AG09309 (cell line): ENCODE measurements at regions not wholly inside any gene's neighbourhood (a gene's known extent, or its start where the extent isn't known, plus 50 kb on each side); places are given as distances from the start of the nearest gene placed in this dataset.
"Not testable (repeated sequence)": the region's sequence is repeated elsewhere in the genome, so short reads cannot be mapped to it uniquely, and the experiment has no call there.

ENCODE experiments used
- DNase-seq: peaks from one replicate; pipeline ENCODE4 v3.0.0-alpha.2; 2010; ENCODE audit warnings: low read depth
- H3K4me3 ChIP-seq: 2 replicates; pipeline ENCODE4 v1.5.1; 2011; ENCODE audit warnings: mild to moderate bottlenecking, low read depth, low read length, moderate library complexity; ENCODE audit not compliant: control insufficient read depth
- CTCF ChIP-seq: IDR thresholded peaks from 2 replicates; pipeline ENCODE4 v1.5.1; 2011; ENCODE audit warnings: mild to moderate bottlenecking, low read depth, low read length, inconsistent platforms; ENCODE audit not compliant: insufficient read depth, control insufficient read depth; ENCODE audit errors: missing control alignments

DNA sequence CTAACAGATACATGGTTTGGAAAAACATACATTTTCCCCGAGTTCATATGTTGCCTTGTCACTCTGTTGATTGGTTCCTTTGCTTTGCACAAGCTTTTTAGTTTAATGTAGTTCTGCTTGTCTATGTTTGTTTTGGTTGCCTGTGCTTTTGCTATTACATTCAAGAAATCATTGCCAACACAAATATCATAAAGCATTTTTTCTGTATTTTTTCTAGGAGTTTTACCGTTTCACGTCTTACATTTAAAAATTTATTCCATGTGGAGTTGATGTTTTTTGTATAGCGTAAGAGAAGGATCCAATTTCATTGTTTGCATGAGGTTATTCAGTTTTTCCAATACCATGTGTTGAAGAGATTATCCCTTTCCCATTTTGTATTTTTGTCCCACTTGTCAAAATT, 941.9 kb upstream of the ADAMTS5 start:
- not testable (repeated sequence) for DNase-seq, H3K4me3 ChIP-seq

DNA sequence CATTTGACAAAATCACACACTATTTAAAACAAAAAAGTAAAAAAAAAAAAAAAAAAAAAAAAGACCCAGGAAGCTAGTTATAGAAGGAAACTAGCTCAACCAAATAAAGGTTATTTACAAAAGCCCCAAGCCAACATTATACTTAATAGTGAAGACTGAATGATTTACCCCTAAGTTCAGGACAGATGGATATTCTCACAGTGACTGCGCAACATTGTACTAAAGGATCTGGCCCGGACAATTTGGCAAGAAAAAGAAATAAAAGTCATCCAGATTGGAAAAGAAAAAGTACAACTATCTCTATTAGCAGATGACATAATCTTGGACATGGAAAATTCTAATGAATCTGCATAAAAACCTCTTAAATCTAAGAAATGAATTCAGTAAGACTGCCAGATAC, 936.0 kb upstream of the ADAMTS5 start:
- not testable (repeated sequence) for H3K4me3 ChIP-seq

GRCh38 chr21:27893619-27894018, 926.7 kb upstream of the ADAMTS5 start:
- H3K4me3 ChIP-seq, DNase-seq: not testable (repeated sequence)

More for the DNA sequence above, 936.0 kb upstream of the ADAMTS5 start:
- not testable (repeated sequence) for DNase-seq

- not testable (repeated sequence) for DNase-seq, H3K4me3 ChIP-seq
These were observed 924.6 kb upstream of the ADAMTS5 start for GRCh38 chr21:27891495-27891894.

DNA sequence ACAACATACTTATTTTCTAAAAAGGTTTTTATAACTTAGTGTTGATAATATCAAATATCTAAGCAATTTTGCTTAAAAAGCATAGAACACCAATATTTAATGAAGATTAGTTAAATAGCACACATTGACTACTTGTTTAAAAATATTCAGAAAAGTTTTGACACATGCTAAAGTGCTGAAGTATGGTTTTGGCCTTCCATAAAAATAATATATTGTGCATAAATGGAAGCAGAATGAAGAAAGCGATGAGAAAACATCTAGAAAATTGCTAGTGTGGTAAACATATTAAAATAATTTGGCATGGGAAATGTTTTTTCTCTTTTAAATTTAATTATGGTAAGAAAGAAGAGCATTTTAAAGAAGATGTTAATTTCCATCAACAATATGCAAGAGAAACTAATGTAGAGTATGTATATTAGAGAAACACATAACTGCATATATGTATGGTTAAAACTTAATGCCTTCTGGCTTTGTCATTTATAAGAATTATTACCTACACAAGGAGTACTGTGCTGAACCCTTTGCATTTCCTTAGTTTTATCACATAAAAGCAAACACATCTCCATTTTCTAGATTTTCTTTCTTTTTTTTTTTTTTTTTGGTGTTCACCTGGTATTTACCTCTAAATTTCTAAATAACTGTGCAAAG, 921.0 kb upstream of the ADAMTS5 start:
- H3K4me3 ChIP-seq, DNase-seq: not testable (repeated sequence)

DNA sequence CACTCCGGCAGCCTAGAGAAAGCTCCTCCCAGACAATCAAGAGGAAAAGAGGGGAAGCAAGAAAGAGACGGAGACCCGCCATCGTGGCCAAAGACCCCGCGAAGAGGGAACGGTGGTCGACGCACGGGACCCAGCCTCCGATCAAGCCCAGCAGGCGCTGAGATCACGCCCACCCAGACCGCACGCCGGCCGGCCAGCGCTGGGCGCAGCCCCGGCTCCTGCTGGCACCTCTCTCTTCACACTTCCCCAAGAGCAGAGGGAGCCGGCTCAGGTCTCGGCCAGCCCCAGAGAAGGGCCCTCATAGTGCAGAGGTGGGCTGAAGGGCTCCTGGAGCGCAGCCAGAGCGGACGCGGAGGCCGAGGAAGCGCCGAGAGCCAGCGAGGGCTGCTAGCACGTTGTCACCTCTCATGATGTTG, 918.4 kb upstream of the ADAMTS5 start:
- TF ChIP-seq CTCF = no peak
- no peak for DNase-seq
- H3K4me3 ChIP-seq = no peak overlapping the region

- DNase-seq, H3K4me3 ChIP-seq: not testable (repeated sequence)
These were observed 914.4 kb upstream of the ADAMTS5 start for GRCh38 chr21:27881331-27881730.

- not testable (repeated sequence) for DNase-seq, H3K4me3 ChIP-seq
These were observed 905.5 kb upstream of the ADAMTS5 start for GRCh38 chr21:27872411-27872810.

GRCh38 chr21:27870755-27871154, 903.9 kb upstream of the ADAMTS5 start:
- DNase-seq = not testable (repeated sequence)

DNA sequence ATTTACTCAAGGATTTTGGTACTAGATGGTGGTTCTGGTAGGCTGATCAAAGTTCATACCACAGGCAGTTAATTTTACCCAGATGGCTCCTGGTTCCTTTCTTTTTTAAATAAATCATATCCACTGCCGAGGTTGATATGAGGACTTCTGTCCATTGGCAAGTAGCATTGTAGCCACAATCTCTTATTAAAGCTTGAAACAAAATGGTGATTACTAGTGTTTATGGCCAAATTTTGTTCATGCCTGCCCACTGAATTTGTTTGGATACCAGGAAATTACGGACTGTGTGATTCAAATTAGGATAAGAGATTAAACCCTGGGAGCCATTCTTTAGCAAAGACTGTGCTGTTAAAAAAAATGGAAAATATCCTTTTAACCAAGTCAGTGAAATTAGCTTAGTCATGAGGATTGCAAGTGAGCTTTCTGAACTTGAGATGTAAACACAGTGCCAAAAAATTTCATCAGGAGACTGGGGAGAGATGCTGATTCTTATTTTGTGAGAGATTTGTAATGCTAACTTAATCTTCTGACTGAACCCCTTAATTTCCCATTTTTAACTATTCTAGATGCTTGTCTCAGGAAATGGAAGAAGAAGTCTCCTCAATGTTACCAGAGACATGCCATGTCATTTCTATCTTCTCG, 893.5 kb upstream of the ADAMTS5 start:
- not testable (repeated sequence) for H3K4me3 ChIP-seq
- DNase-seq = peak; percentile 50

More at GRCh38 chr21:27870755-27871154, 903.9 kb upstream of the ADAMTS5 start:
- H3K4me3 ChIP-seq = not testable (repeated sequence)

- peak; percentile 1 for DNase-seq
- not testable (repeated sequence) for H3K4me3 ChIP-seq
These were observed 891.4 kb upstream of the ADAMTS5 start for GRCh38 chr21:27858053-27858825.

DNA sequence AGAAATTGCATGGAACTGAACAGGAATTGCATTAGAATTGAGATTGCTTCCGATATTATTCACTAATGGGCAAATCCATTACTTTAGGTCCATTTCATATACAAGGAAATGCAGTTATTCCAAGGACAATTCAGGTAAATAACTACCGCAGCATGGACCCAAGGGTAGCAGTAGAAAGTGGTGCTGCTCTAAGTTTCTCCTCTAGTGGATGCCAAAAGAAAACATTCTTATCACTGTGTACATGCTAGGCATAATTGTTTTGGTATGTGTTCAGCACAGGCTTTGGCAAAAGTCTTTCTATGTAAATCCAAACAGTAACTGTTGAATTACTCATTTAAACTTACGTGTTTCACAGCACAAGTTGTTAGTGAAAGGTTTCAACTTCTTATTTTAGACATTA, 890.1 kb upstream of the ADAMTS5 start:
- not testable (repeated sequence) for H3K4me3 ChIP-seq, DNase-seq

DNA sequence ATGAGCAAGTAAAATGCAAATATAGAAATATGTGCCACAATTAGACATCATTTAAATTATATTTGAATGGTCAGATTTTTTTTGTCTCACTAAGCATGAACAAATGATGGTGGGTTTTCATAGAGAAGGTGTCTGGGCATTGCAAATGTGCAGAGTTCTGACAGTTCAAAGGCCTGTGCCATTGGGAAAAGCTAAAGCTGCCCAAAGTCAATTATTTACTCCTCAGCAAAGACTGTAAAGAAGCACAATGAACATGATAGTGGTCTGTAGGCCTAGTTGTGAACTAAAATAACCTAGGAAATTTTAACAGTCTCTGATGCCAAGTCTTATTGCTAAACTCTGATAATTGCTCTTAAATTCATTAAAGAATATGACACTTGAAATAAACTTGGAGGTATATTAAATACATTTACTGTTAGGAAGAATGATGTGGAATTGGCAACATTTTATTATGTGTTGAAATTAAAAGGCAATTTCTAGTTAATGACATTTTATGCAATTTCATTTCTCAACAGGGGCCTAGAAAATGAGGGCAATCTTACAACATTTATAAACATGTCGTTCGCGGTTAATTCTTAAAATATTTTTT, 874.3 kb upstream of the ADAMTS5 start:
- no peak overlapping the region for H3K4me3 ChIP-seq
- TF ChIP-seq CTCF = no peak
- DNase-seq = no peak
